ENCODE measurements at regions not wholly inside any gene's neighbourhood (a gene's known extent, or its start where the extent isn't known, plus 50 kb on each side); places are given as distances from the start of the nearest gene placed in this dataset.

GRCh38 chrX:30943984-30944383 is 54.9 kb upstream of the TAB3 start:
- Histone ChIP-seq H3K27me3 (peaks cover 0 to 8% (median 0%) of the 10 kb centered on the region in 9 donors), H3K36me3 (no peaks in the 10 kb centered on the region), H3K9me3 (no peaks in the 10 kb centered on the region), H3K27ac (no peak overlapping the region), H3K4me3 (no peak overlapping the region), H3K4me1 (no peaks in the 10 kb centered on the region)
- intact Hi-C loops (cut with DNase I) = no loop called here
- TF ChIP-seq CTCF (IDR thresholded peaks at IDR 0.05) = no peak
- no peak for TF ChIP-seq POLR2A (IDR thresholded peaks at IDR 0.05)
- ATAC-seq (no peak), DNase-seq (no peak)

DNA sequence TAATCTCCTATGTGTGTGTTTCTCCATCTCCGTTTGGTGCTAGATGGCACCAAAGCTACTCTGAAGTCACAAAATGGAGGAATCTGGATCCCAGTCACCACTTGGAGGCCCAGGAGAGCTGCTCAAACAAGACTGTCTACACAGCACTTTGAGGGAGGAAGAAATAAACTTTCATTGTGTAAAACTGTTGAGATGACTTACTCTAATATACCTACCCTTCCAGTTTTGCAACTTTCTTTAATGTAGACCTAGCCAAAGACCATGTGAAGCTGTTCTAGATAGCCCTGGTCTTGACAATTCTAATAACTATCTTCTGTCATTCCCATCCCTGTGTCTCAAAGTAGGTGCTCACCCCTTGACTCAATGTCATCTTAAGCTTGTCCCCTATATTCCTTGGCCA is 52.8 kb upstream of the TAB3 start:
- Histone ChIP-seq H3K4me1 (no peaks in the 10 kb centered on the region), H3K27ac (no peak overlapping the region), H3K4me3 (no peak overlapping the region), H3K9me3 (no peaks in the 10 kb centered on the region), H3K36me3 (no peaks in the 10 kb centered on the region), H3K27me3 (peaks cover 0 to 7% (median 0%) of the 10 kb centered on the region in 9 donors)
- no peak for DNase-seq
- intact Hi-C loops (cut with DNase I) = no loop called here
- no peak for ATAC-seq
- WGBS, 4 donors = 58 to 93% (median 68%) methylated on average over 1 of the region's 1 CpG
- no peak for TF ChIP-seq CTCF (IDR thresholded peaks at IDR 0.05)
- no peak for TF ChIP-seq POLR2A (IDR thresholded peaks at IDR 0.05)

DNA sequence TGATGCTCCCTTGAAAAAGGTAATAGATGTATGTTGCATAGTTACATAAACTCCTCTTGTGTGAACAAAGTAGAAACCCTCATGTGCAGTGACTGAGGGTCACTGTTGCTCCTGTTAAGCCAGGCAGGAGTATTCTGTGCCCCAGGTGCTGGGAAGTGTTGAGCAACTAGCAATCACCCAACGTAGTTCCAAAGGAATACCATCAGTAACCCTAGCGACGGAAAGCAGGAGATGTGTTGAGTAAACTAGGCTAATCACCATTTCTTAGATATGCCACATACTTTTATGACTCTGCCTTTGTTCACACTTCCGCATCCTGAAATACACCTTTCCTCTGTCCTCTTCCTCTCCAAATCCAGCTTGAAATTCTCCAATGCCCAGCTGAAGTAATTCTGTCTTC is 50.9 kb upstream of the TAB3 start:
- DNase-seq (no peak), ATAC-seq (no peak)
- TF ChIP-seq POLR2A (IDR thresholded peaks at IDR 0.05) (no peak), CTCF (IDR thresholded peaks at IDR 0.05) (no peak)
- H3K27me3 ChIP-seq = peaks cover 0 to 7% (median 0%) of the 10 kb centered on the region in 9 donors
- no peaks in the 10 kb centered on the region for H3K9me3 ChIP-seq
- 55 to 68% (median 63%) methylated on average over 4 of the region's 4 CpGs for WGBS, 4 donors
- no peak overlapping the region for H3K27ac ChIP-seq
- no peaks in the 10 kb centered on the region for H3K4me1 ChIP-seq
- H3K4me3 ChIP-seq = no peak overlapping the region
- intact Hi-C loops (cut with DNase I) = no loop called here
- H3K36me3 ChIP-seq = no peaks in the 10 kb centered on the region
